Panc1 (cell line): ENCODE measurements at regions not wholly inside any gene's neighbourhood (a gene's known extent, or its start where the extent isn't known, plus 50 kb on each side); places are given as distances from the start of the nearest gene placed in this dataset.

Source experiments
- ATAC-seq: fragments of 200-7000 bp; cut with Tn5 transposase; 2 replicates; pipeline ENCODE4 v1.9.1; 2020; ENCODE audit warnings: mild to moderate bottlenecking, moderate library complexity
- BruUV-seq: library from RNA; stranded (reverse); fragments of 400-500 nt; replicated peaks from 2 replicates; lab custom pipeline; 2021; lab: Mats Ljungman, UMichigan
- CTCF ChIA-PET: fragments of 300-600 bp; sonication (Branson Sonifier 250); formaldehyde crosslinking; loops from one replicate; lab custom pipeline; 2022; ENCODE audit warnings: antibody characterized with exemption; lab: Charles Lee
- POLR2A ChIA-PET: fragments of 300-600 bp; sonication (Branson Sonifier 250); formaldehyde crosslinking; loops from one replicate; lab custom pipeline; 2022; ENCODE audit warnings: antibody characterized with exemption; lab: Charles Lee
- DNase-seq: peaks from one replicate; pipeline ENCODE4 v3.0.0-alpha.2; 2010; ENCODE audit warnings: low read depth, low spot score
- H3K27ac ChIP-seq: 2 replicates; pipeline ENCODE4 v1.5.1; 2011; ENCODE audit warnings: mild to moderate bottlenecking, low read length, inconsistent platforms
- H3K27me3 ChIP-seq: fragments of 200-500 bp; sonication (Bioruptor generic); 2 replicates; pipeline ENCODE4 v1.6.0; 2014; ENCODE audit warnings: low read length, inconsistent platforms; ENCODE audit not compliant: control insufficient read depth, insufficient read depth
- H3K36me3 ChIP-seq: fragments of 200-500 bp; sonication (Bioruptor generic); 2 replicates; pipeline ENCODE4 v1.5.1; 2014; ENCODE audit warnings: inconsistent platforms, mild to moderate bottlenecking, low read length, moderate library complexity; ENCODE audit not compliant: control insufficient read depth, insufficient read depth
- H3K4me1 ChIP-seq: 2 replicates; pipeline ENCODE4 v1.5.1; 2011; ENCODE audit warnings: inconsistent platforms, mild to moderate bottlenecking, low read length, moderate library complexity; ENCODE audit not compliant: control insufficient read depth, insufficient read depth
- H3K4me3 ChIP-seq, 2 experiments: 2 replicates each; pipeline ENCODE4 v1.5.1; 2011 to 2012; ENCODE audit warnings: low read depth in 2 of 2, low read length in 2 of 2, mild to moderate bottlenecking in 2 of 2, inconsistent platforms in 1 of 2, moderate library complexity in 1 of 2
- H3K9me3 ChIP-seq: fragments of 200-500 bp; sonication (Bioruptor generic); 2 replicates; pipeline ENCODE4 v1.5.1; 2014; ENCODE audit warnings: low read depth, mild to moderate bottlenecking, inconsistent platforms, low read length, moderate library complexity; ENCODE audit not compliant: control insufficient read depth, insufficient read depth
- POLR2AphosphoS5 ChIP-seq: IDR thresholded peaks from 2 replicates; pipeline ENCODE4 v1.6.1; 2012; ENCODE audit warnings: mild to moderate bottlenecking, low read depth, low read length, moderate library complexity
- TCF7L2 ChIP-seq: IDR thresholded peaks from 2 replicates; pipeline ENCODE4 v1.6.1; 2011; ENCODE audit warnings: mild to moderate bottlenecking, low read depth, low read length, inconsistent platforms
- in situ Hi-C: cut with HindIII; loops from 2 replicates; pipeline ENCODE4 v1.10.0; 2016; ENCODE audit warnings: low sequenced_read_pairs, low pct_unique_long_range_greater_than_20kb
- intact Hi-C: fragments of 100-400 bp; cut with micrococcal nuclease; formaldehyde crosslinking; loops from one replicate; pipeline ENCODE4 v1.10.0; 2022; ENCODE audit not compliant: unreplicated experiment
- TF ChIP-seq, protein P1 (sequence below): fragments of 450-650 bp; IDR thresholded peaks from 2 replicates; pipeline ENCODE4 v1.5.1; 2017; ENCODE audit warnings: mild to moderate bottlenecking
- TF ChIP-seq, protein P2 (sequence below), 2 experiments: IDR thresholded peaks; 2 replicates each; pipeline ENCODE4 v1.6.1; 2011 to 2012; ENCODE audit warnings: low read depth in 2 of 2, control low read depth in 1 of 2, low read length in 1 of 2, mild to moderate bottlenecking in 1 of 2, moderate library complexity in 1 of 2; ENCODE audit not compliant: insufficient read depth in 1 of 2

DNA sequence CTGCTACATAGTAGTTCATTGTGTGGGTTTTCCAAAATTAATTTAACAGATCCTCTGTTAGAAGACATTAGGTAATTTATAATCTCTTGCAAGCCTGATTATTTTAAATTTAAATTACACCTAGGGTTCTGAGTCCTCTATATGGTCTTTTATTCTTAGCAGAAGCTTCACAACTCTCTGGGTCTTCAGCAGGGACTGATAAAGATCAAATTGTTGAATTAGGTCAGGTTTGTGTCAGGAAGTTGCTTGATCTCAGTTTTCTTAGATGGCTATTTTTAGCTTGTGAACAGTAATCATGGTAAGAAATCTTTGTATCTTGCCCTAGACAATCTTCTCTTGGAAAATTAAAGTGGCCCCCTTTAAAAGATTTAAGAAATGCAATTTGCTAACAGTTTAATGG is 183.1 kb upstream of the HDAC9 start:
- no peak overlapping the region for H3K27ac ChIP-seq
- TF ChIP-seq TCF7L2 (no peak), POLR2AphosphoS5 (no peak)
- TF ChIP-seq, protein P1, sequence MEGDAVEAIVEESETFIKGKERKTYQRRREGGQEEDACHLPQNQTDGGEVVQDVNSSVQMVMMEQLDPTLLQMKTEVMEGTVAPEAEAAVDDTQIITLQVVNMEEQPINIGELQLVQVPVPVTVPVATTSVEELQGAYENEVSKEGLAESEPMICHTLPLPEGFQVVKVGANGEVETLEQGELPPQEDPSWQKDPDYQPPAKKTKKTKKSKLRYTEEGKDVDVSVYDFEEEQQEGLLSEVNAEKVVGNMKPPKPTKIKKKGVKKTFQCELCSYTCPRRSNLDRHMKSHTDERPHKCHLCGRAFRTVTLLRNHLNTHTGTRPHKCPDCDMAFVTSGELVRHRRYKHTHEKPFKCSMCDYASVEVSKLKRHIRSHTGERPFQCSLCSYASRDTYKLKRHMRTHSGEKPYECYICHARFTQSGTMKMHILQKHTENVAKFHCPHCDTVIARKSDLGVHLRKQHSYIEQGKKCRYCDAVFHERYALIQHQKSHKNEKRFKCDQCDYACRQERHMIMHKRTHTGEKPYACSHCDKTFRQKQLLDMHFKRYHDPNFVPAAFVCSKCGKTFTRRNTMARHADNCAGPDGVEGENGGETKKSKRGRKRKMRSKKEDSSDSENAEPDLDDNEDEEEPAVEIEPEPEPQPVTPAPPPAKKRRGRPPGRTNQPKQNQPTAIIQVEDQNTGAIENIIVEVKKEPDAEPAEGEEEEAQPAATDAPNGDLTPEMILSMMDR = no peak
- H3K9me3 ChIP-seq = no peaks in the 10 kb centered on the region
- no peaks in the 10 kb centered on the region for H3K36me3 ChIP-seq
- H3K4me1 ChIP-seq = no peaks in the 10 kb centered on the region
- H3K27me3 ChIP-seq = peaks cover 7% of the 10 kb centered on the region
- POLR2A ChIA-PET = no interaction called here
- in situ Hi-C loops (no loop called here), intact Hi-C loops (no loop called here)
- no TSS peak for BruUV-seq
- ATAC-seq (no peak), DNase-seq (no peak)
- H3K4me3 ChIP-seq = no peak overlapping the region
- CTCF ChIA-PET = no interaction called here

DNA sequence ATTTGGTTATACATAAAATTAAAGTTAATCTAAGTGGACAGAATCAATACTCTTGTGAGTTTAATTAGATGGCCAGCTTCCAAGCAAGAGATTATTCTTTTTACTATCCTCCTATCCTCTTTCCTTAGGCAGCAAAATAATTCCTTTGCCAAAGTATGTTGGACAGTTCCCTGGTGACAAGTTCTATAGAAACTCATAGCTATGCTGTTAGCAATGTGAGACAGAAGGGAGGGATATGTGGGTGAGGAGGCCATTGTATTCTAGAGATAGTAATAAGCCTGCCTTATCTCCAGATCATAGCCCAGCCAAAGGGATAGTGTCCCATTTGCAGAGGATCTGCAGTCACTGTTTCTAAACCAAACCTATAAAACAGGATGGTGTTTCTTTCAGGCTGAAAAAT is 181.6 kb upstream of the HDAC9 start:
- TF ChIP-seq, protein P1 = no peak
- TF ChIP-seq, protein P2, sequence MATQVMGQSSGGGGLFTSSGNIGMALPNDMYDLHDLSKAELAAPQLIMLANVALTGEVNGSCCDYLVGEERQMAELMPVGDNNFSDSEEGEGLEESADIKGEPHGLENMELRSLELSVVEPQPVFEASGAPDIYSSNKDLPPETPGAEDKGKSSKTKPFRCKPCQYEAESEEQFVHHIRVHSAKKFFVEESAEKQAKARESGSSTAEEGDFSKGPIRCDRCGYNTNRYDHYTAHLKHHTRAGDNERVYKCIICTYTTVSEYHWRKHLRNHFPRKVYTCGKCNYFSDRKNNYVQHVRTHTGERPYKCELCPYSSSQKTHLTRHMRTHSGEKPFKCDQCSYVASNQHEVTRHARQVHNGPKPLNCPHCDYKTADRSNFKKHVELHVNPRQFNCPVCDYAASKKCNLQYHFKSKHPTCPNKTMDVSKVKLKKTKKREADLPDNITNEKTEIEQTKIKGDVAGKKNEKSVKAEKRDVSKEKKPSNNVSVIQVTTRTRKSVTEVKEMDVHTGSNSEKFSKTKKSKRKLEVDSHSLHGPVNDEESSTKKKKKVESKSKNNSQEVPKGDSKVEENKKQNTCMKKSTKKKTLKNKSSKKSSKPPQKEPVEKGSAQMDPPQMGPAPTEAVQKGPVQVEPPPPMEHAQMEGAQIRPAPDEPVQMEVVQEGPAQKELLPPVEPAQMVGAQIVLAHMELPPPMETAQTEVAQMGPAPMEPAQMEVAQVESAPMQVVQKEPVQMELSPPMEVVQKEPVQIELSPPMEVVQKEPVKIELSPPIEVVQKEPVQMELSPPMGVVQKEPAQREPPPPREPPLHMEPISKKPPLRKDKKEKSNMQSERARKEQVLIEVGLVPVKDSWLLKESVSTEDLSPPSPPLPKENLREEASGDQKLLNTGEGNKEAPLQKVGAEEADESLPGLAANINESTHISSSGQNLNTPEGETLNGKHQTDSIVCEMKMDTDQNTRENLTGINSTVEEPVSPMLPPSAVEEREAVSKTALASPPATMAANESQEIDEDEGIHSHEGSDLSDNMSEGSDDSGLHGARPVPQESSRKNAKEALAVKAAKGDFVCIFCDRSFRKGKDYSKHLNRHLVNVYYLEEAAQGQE (IDR thresholded peaks at IDR 0.05; ENCODE audit: insufficient read depth in 1 of 2, low read depth in 2 of 2, low read length in 1 of 2) = peak in 1 of 2 experiments; percentile 14; a peak in 1 of 4 replicates
- BruUV-seq = no TSS peak
- no peaks in the 10 kb centered on the region for H3K9me3 ChIP-seq
- H3K27ac ChIP-seq = no peak overlapping the region
- no peaks in the 10 kb centered on the region for H3K4me1 ChIP-seq
- ChIA-PET CTCF (no interaction called here), POLR2A (interaction anchor here (0.6 kb wide), 1 partner anchor 210 kb away, joined by 4 read pairs; no protein-coding TSS in a partner anchor)
- DNase-seq = no peak
- H3K27me3 ChIP-seq = peaks cover 7% of the 10 kb centered on the region
- no peak overlapping the region for H3K4me3 ChIP-seq
- H3K36me3 ChIP-seq = no peaks in the 10 kb centered on the region
- in situ Hi-C loops = no loop called here
- no peak for ATAC-seq
- intact Hi-C loops = no loop called here

DNA sequence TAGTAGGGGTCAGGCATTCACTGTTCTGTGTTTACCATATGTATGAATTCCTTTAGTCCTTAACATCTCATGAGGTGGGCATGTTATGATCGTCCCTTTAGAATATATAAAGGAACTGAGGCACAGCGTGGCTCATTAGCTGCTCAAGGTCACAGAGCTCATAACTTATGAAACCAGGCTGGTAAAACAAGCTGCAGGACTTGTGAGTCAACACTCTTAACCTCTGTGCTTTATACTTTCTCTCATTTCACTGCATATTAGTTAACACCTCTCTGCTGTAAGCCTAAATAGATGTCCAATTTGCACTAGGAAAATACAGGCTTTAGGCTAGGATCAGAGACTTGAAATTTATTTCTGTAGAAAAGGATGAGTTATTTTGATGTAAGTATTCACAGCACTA is 180.3 kb upstream of the HDAC9 start:
- Histone ChIP-seq H3K4me3 (no peak overlapping the region), H3K9me3 (no peaks in the 10 kb centered on the region), H3K36me3 (no peaks in the 10 kb centered on the region), H3K27me3 (peaks cover 7% of the 10 kb centered on the region), H3K4me1 (no peaks in the 10 kb centered on the region), H3K27ac (no peak overlapping the region)
- BruUV-seq = no TSS peak
- ChIA-PET POLR2A (no interaction called here), CTCF (no interaction called here)
- no peak for ATAC-seq
- in situ Hi-C loops (no loop called here), intact Hi-C loops (no loop called here)
- DNase-seq = no peak
- TF ChIP-seq, protein P2 (IDR thresholded peaks at IDR 0.05; ENCODE audit: insufficient read depth in 1 of 2, low read depth in 2 of 2, low read length in 1 of 2) = no peak
